GM18502 (cell line): ENCODE measurements at regions not wholly inside any gene's neighbourhood (a gene's known extent, or its start where the extent isn't known, plus 50 kb on each side); places are given as distances from the start of the nearest gene placed in this dataset.
"Not testable (repeated sequence)": the region's sequence is repeated elsewhere in the genome, so short reads cannot be mapped to it uniquely, and the experiment has no call there.

Experiments
- ATAC-seq: cut with Tn5 transposase; IDR thresholded peaks from one replicate; pipeline ENCODE4 v1.9.1; 2021; ENCODE audit warnings: mild to moderate bottlenecking; ENCODE audit not compliant: unreplicated experiment, poor library complexity

GRCh38 chr6:71007298-71007697, 50.4 kb upstream of the B3GAT2 start:
- not testable (repeated sequence) for ATAC-seq

- no peak for ATAC-seq
These were observed 55.1 kb upstream of the B3GAT2 start for GRCh38 chr6:71011871-71012371.

GRCh38 chr6:71012866-71013469, 56.1 kb upstream of the B3GAT2 start:
- ATAC-seq, result peak; percentile 87

GRCh38 chr6:71015392-71015791, 58.5 kb upstream of the B3GAT2 start:
- ATAC-seq, result no peak

- ATAC-seq, result no peak
These were observed 71.5 kb upstream of the B3GAT2 start for GRCh38 chr6:71028236-71028876.

GRCh38 chr6:71028877-71029252, 72.0 kb upstream of the B3GAT2 start:
- no peak for ATAC-seq

GRCh38 chr6:71029555-71029954, 72.7 kb upstream of the B3GAT2 start:
- no peak for ATAC-seq

- ATAC-seq, result no peak
These were observed 75.1 kb upstream of the B3GAT2 start for GRCh38 chr6:71031912-71032311.

GRCh38 chr6:71033171-71033570, 76.3 kb upstream of the B3GAT2 start:
- no peak for ATAC-seq

- no peak for ATAC-seq
These were observed 77.0 kb upstream of the B3GAT2 start for GRCh38 chr6:71033890-71034289.

- no peak for ATAC-seq
These were observed 77.9 kb upstream of the B3GAT2 start for GRCh38 chr6:71034563-71035345.

- ATAC-seq, result no peak
These were observed 79.0 kb upstream of the B3GAT2 start for GRCh38 chr6:71035871-71036270.

- no peak for ATAC-seq
These were observed 82.0 kb upstream of the B3GAT2 start for GRCh38 chr6:71038711-71039344.

GRCh38 chr6:71040043-71040442, 83.2 kb upstream of the B3GAT2 start:
- no peak for ATAC-seq

- no peak for ATAC-seq
These were observed 84.0 kb upstream of the B3GAT2 start for GRCh38 chr6:71040841-71041240.

GRCh38 chr6:71043902-71044301, 87.0 kb upstream of the B3GAT2 start:
- ATAC-seq, result peak; percentile 62

GRCh38 chr6:71044753-71045152, 87.9 kb upstream of the B3GAT2 start:
- no peak for ATAC-seq

- ATAC-seq, result no peak
These were observed 88.4 kb upstream of the B3GAT2 start for GRCh38 chr6:71045296-71045695.

GRCh38 chr6:71047417-71047816, 90.6 kb upstream of the B3GAT2 start:
- ATAC-seq, result no peak

GRCh38 chr6:71048320-71049164, 91.7 kb upstream of the B3GAT2 start:
- no peak for ATAC-seq
